ENCODE measurements at regions not wholly inside any gene's neighbourhood (a gene's known extent, or its start where the extent isn't known, plus 50 kb on each side); places are given as distances from the start of the nearest gene placed in this dataset.

DNA sequence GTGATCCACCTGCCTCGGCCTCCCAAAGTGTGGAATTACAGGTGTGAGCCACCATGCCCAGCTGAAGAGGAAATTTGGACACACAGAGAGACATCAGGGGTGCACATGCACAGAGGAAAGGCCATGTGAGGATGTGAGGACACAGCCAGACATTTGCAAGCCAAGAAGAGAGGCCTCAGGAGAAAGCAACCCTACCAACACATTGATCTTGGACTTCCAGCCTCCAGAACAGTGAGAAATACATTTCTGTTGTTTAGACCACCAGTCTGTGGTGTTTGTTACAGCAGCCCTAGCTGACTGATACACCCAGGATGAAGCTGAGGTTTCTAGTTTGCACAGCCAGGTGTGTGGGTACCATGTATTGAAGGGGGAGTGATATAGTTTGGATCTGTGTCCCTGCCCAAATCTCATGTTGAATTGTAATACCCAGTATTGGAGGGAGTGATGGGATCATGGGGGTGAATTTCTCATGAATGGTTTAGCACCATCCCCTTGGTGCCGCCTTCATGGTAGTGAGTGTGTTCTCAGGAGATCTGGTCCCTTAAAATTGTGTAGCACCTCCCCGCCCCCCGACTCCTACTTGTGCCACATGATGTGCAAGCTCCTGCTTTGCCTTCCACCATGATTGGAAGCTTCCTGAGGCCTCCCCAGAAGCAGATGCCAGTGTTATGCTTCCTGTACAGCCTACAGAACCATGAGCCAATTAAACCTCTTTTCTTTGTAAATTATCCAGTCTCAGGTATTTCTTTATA is 64.7 kb upstream of the DUSP5 start:
- Histone ChIP-seq H4K20me1 (replicated peaks; ENCODE audit: control insufficient read depth, insufficient read depth, low read length) (no peaks in the 10 kb centered on the region), H3K4me2 (ENCODE audit: insufficient read depth, low read length) (no peak overlapping the region), H3K9ac (ENCODE audit: insufficient read depth in 1 of 2, low read depth in 2 of 2, low read length in 2 of 2) (no peak overlapping the region), H2AFZ (ENCODE audit: low read depth, low read length) (no peak overlapping the region), H3K9me1 (ENCODE audit: control insufficient read depth, insufficient read depth, low read length) (no peaks in the 10 kb centered on the region), H3K4me3 (no peak overlapping the region), H3K27ac (ENCODE audit: extremely low read depth, low read depth, low read length) (no peak overlapping the region), H3K9me3 (replicated peaks; ENCODE audit: control insufficient read depth, insufficient read depth, low read depth, low read length) (no peaks in the 10 kb centered on the region), H3K27me3 (ENCODE audit: control insufficient read depth in 2 of 2, insufficient read depth in 2 of 2, low read length in 2 of 2) (no peaks in the 10 kb centered on the region), H3K36me3 (ENCODE audit: control insufficient read depth, insufficient read depth, low read length) (no peaks in the 10 kb centered on the region), H3K4me1 (replicated peaks in 1 of 2; ENCODE audit: control insufficient read depth in 2 of 2, insufficient read depth in 2 of 2, low read length in 2 of 2) (peaks cover 2 to 6% of the 10 kb centered on the region in 2 experiments; a peak in 2 of 5 replicates), H3K79me2 (ENCODE audit: control insufficient read depth, insufficient read depth, low read length) (no peaks in the 10 kb centered on the region)
- FAIRE-seq = no peak
- no peak for ATAC-seq
- 43% methylated on average over 4 of the region's 4 CpGs for WGBS (ENCODE audit: insufficient coverage, low coverage, missing lambda C conversion rate)
- in situ Hi-C loops (cut with MboI) = no loop called here
- DNase-seq (ENCODE audit: extremely low read depth in 1 of 4, low spot score in 3 of 4) = no peak
- TF ChIP-seq DACH1 (IDR thresholded peaks at IDR 0.05; ENCODE audit: partially characterized antibody) (no peak), ZNF12 (CRISPR knock-in tag; IDR thresholded peaks at IDR 0.05) (peak; percentile 91), TRIM24 (IDR thresholded peaks at IDR 0.05) (no peak), ZNF121 (CRISPR knock-in tag; conservative IDR thresholded peaks at IDR 0.05) (no peak), ZNF174 (CRISPR knock-in tag; IDR thresholded peaks at IDR 0.05) (no peak), HNRNPLL (IDR thresholded peaks at IDR 0.05; ENCODE audit: low read depth, low read length, poor library complexity, severe bottlenecking) (no peak)
- TF ChIP-seq, protein P1, sequence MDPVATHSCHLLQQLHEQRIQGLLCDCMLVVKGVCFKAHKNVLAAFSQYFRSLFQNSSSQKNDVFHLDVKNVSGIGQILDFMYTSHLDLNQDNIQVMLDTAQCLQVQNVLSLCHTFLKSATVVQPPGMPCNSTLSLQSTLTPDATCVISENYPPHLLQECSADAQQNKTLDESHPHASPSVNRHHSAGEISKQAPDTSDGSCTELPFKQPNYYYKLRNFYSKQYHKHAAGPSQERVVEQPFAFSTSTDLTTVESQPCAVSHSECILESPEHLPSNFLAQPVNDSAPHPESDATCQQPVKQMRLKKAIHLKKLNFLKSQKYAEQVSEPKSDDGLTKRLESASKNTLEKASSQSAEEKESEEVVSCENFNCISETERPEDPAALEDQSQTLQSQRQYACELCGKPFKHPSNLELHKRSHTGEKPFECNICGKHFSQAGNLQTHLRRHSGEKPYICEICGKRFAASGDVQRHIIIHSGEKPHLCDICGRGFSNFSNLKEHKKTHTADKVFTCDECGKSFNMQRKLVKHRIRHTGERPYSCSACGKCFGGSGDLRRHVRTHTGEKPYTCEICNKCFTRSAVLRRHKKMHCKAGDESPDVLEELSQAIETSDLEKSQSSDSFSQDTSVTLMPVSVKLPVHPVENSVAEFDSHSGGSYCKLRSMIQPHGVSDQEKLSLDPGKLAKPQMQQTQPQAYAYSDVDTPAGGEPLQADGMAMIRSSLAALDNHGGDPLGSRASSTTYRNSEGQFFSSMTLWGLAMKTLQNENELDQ (CRISPR knock-in tag; IDR thresholded peaks at IDR 0.05; ENCODE audit: borderline replicate concordance) = no peak
- POLR2A ChIA-PET = interaction anchor here (1.6 kb wide), 1 partner anchor 8 kb away, joined by 6 read pairs; no protein-coding TSS in a partner anchor
- BruUV-seq (replicated peaks) = no TSS peak
- intact Hi-C loops (cut with micrococcal nuclease) = no loop called here
- CTCF ChIA-PET (ENCODE audit: low intra/inter-chr PET ratio) = no interaction called here

Measured in K562 (cell line).